Urinary bladder (tissue), 3 donors: ENCODE measurements at regions not wholly inside any gene's neighbourhood (a gene's known extent, or its start where the extent isn't known, plus 50 kb on each side); places are given as distances from the start of the nearest gene placed in this dataset.

ENCODE experiments used
- DNase-seq: peaks from one replicate; pipeline ENCODE4 v3.0.0-alpha.2; 2015; ENCODE audit errors: extremely low spot score
- H3K27ac ChIP-seq: one replicate; pipeline ENCODE4 v1.5.1; 2013; ENCODE audit warnings: low read depth, mild to moderate bottlenecking, moderate library complexity
- H3K36me3 ChIP-seq: one replicate; pipeline ENCODE4 v1.6.1; 2013; ENCODE audit warnings: mild to moderate bottlenecking, moderate library complexity; ENCODE audit not compliant: insufficient read depth
- H3K4me1 ChIP-seq: one replicate; pipeline ENCODE4 v1.6.1; 2013; ENCODE audit warnings: mild to moderate bottlenecking, moderate library complexity; ENCODE audit not compliant: insufficient read depth
- H3K4me3 ChIP-seq: one replicate; pipeline ENCODE4 v1.5.1; 2013; ENCODE audit warnings: low read depth, low read length
- WGBS: extraction: QIAGEN DNeasy Blood & Tissue Kit; methylation state at CpG from one replicate; pipeline ENCODE4 v1.1.7; 2013; 5-methylcytosine and 5-hydroxymethylcytosine counted together
- donor health status: healthy with polysubstance abuse.
- donor health status: healthy.

- Histone ChIP-seq H3K4me3 (no peak overlapping the region), H3K36me3 (no peaks in the 10 kb centered on the region), H3K4me1 (no peaks in the 10 kb centered on the region), H3K27ac (no peak overlapping the region)
- DNase-seq = no peak
Measured at GRCh38 chr12:18794000-18794399, 56.1 kb downstream of the CAPZA3 start.

GRCh38 chr12:18797604-18798003 lies 59.7 kb downstream of the CAPZA3 start:
- Histone ChIP-seq H3K36me3 (no peaks in the 10 kb centered on the region), H3K27ac (no peak overlapping the region), H3K4me1 (no peaks in the 10 kb centered on the region), H3K4me3 (no peak overlapping the region)
- 88% methylated on average over 2 of the region's 2 CpGs for WGBS
- DNase-seq = no peak

DNA sequence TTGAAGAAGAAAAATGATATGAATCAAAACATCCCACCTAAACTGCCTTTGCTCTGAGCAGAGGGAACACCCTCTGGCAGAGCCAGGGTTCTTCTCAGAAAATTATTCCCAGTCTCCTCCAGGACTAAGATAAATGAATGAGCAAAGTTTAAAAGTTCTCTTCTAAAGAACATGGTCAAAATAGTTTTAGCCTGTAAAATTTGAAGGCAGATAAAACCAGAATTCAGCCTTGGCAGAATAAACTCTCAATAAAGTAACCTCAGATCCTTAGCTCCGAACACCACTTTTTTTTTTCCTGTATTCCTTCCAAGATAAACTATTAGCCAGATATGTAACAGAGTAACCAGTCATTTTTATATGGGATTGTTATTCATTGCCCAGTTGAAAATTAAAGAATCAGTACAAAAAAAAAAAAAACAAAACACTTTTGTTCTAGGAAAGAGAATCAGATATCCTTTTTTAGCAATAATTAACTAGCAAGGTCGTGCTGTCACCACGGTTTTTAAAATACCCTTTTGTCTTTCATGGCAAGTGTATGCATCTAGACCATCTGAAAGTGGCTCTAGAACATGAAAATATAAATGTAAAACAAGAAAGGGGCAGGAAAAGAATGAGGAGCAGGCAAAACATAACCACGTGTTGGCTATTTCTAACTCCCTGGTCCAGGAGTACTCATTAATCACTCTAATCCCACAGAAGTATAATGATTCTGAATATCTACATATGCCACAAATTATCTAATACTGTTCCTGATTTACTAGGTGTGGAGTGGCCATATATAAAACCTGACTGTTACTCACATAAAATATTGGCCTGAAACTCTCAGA lies 60.8 kb downstream of the CAPZA3 start:
- WGBS = 11% methylated on average over 4 of the region's 4 CpGs
- no peaks in the 10 kb centered on the region for H3K4me1 ChIP-seq
- H3K36me3 ChIP-seq = no peaks in the 10 kb centered on the region
- no peak overlapping the region for H3K4me3 ChIP-seq
- H3K27ac ChIP-seq = no peak overlapping the region
- peak; percentile 74 for DNase-seq

DNA sequence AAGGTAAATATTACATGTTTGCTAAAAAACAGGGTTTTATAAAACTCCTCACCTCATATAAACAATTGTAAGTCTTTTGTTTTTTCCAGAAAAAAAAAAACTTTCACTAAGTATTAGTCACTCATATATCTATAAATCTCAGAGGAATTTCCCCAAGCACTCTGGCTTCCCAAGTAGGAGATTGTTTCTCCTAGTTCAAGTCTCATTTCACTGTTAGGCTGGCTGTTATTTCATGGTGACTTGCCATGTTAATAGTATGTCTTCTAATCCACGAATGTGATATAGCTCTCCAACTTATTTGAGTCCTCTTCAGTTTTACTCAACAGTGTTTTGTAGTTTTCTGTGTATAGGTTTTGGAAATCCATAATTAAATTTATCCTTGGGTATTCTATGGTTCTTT lies 61.6 kb downstream of the CAPZA3 start:
- H3K4me3 ChIP-seq = no peak overlapping the region
- H3K27ac ChIP-seq = no peak overlapping the region
- WGBS = 37% methylated on average over 1 of the region's 1 CpG
- H3K4me1 ChIP-seq = no peaks in the 10 kb centered on the region
- no peaks in the 10 kb centered on the region for H3K36me3 ChIP-seq
- DNase-seq = no peak

DNA sequence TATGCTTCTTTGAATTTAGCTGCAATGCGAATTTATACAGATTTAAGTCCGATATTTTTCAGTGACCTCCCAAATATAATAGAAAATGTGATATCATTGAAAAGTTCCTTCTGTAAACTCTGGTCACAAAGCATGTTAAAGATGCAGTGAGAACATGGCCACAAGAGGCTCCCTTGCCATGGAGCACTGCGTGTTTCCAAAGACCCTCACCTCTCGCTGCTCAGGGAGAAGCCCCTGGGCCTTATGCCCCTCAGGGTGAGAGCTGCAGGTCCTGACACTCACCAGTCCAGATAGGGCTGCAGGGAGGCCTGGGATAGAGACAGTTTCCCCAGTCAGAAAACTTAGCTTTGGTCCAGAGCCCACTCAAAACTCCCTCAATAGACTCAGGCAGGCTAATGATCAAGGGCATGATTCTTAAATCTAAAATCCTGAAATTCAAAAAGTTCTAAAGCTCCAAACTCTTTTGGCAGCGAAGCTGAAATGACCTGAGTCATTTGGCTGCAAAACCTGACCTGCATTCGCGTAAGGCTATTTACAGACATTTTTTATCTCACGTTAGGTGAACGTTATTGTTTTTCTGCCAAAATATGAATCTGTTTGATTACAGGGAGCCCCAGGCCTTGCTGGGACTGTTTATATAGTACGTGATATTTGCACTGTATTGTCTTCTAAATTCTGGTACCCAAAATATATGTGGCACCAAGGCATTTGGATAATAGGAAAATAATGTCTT lies 67.8 kb downstream of the CAPZA3 start:
- Histone ChIP-seq H3K4me1 (no peaks in the 10 kb centered on the region), H3K4me3 (no peak overlapping the region), H3K27ac (no peak overlapping the region), H3K36me3 (no peaks in the 10 kb centered on the region)
- DNase-seq = no peak
- WGBS = 67% methylated on average over 10 of the region's 10 CpGs

DNA sequence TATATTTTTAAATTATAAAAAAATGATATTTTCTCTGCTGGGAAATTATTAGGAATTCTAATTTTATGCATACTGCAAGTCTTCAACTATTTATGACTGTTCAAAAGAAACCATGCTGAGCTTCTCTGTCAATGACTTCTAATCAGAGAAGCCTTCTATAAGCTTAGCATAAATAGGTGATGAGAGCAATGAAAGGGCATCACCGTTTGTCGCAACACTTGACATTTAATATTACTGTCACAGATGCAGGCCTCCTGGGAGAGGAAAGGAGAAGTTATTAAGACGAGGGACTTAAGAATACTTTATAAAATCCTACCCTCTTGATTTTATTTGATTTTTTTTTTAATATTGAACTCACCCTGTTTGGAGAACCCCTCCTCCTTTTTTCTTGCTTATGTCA lies 69.8 kb downstream of the CAPZA3 start:
- 90% methylated on average over 3 of the region's 3 CpGs for WGBS
- Histone ChIP-seq H3K4me3 (no peak overlapping the region), H3K4me1 (no peaks in the 10 kb centered on the region), H3K27ac (no peak overlapping the region), H3K36me3 (no peaks in the 10 kb centered on the region)
- DNase-seq = no peak

GRCh38 chr12:18808221-18808620 lies 70.3 kb downstream of the CAPZA3 start:
- Histone ChIP-seq H3K4me1 (no peaks in the 10 kb centered on the region), H3K36me3 (no peaks in the 10 kb centered on the region), H3K27ac (no peak overlapping the region), H3K4me3 (no peak overlapping the region)
- 100% methylated on average over 2 of the region's 2 CpGs for WGBS
- no peak for DNase-seq

GRCh38 chr12:18810537-18811253 lies 72.8 kb downstream of the CAPZA3 start:
- DNase-seq = no peak
- H3K27ac ChIP-seq = no peak overlapping the region
- 57% methylated on average over 10 of the region's 10 CpGs for WGBS

GRCh38 chr12:18811273-18811672 lies 73.4 kb downstream of the CAPZA3 start:
- DNase-seq = no peak
- 50% methylated on average over 3 of the region's 3 CpGs for WGBS
- no peaks in the 10 kb centered on the region for H3K36me3 ChIP-seq
- H3K4me3 ChIP-seq = no peak overlapping the region
- no peaks in the 10 kb centered on the region for H3K4me1 ChIP-seq
- no peak overlapping the region for H3K27ac ChIP-seq

More at GRCh38 chr12:18810537-18811253, 72.8 kb downstream of the CAPZA3 start:
- H3K4me1 ChIP-seq = no peaks in the 10 kb centered on the region
- no peak overlapping the region for H3K4me3 ChIP-seq
- no peaks in the 10 kb centered on the region for H3K36me3 ChIP-seq

DNA sequence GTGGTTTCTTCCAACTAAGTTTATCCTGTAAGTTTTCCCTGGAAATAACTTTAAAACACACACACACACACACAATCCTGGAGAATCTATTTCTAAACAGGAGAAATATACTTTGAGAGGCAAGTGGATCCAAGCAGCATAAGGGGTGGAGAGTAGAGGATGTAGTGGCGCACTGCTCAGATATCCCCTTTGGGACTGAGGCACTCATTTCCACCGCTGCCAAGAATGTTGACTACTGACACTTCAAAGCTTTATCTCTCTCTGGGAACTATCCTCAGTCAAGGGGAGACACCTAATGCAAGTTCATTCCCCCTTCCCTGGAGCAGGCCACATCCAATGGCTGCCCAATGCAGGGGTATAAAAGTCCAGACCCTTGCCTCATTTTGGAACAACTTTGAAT lies 75.8 kb downstream of the CAPZA3 start:
- no peak for DNase-seq
- Histone ChIP-seq H3K4me1 (no peaks in the 10 kb centered on the region), H3K4me3 (no peak overlapping the region), H3K27ac (no peak overlapping the region), H3K36me3 (no peaks in the 10 kb centered on the region)
- 74% methylated on average over 2 of the region's 2 CpGs for WGBS

GRCh38 chr12:18818579-18819268 lies 80.8 kb downstream of the CAPZA3 start:
- Histone ChIP-seq H3K27ac (no peak overlapping the region), H3K4me3 (no peak overlapping the region), H3K36me3 (no peaks in the 10 kb centered on the region), H3K4me1 (no peaks in the 10 kb centered on the region)
- DNase-seq = no peak
- 92% methylated on average over 6 of the region's 6 CpGs for WGBS

GRCh38 chr12:18819484-18819883 lies 81.6 kb downstream of the CAPZA3 start:
- Histone ChIP-seq H3K27ac (no peak overlapping the region), H3K4me1 (no peaks in the 10 kb centered on the region), H3K36me3 (no peaks in the 10 kb centered on the region), H3K4me3 (no peak overlapping the region)
- DNase-seq = no peak
- WGBS = 87% methylated on average over 7 of the region's 7 CpGs

- no peaks in the 10 kb centered on the region for H3K4me1 ChIP-seq
- no peak overlapping the region for H3K27ac ChIP-seq
- H3K36me3 ChIP-seq = no peaks in the 10 kb centered on the region
- 93% methylated on average over 1 of the region's 1 CpG for WGBS
- DNase-seq = no peak
- no peak overlapping the region for H3K4me3 ChIP-seq
Measured at GRCh38 chr12:18823461-18823860, 85.5 kb downstream of the CAPZA3 start.
